GM21515 (cell line): ENCODE measurements at regions not wholly inside any gene's neighbourhood (a gene's known extent, or its start where the extent isn't known, plus 50 kb on each side); places are given as distances from the start of the nearest gene placed in this dataset.

Source experiments
- ATAC-seq: cut with Tn5 transposase; IDR thresholded peaks from one replicate; pipeline ENCODE4 v1.9.1; 2021; ENCODE audit not compliant: unreplicated experiment

- no peak for ATAC-seq
Measured at GRCh38 chr22:22079404-22080148, 97.0 kb upstream of the TOP3B start.

GRCh38 chr22:22078329-22078728, 95.7 kb upstream of the TOP3B start:
- ATAC-seq, result no peak

DNA sequence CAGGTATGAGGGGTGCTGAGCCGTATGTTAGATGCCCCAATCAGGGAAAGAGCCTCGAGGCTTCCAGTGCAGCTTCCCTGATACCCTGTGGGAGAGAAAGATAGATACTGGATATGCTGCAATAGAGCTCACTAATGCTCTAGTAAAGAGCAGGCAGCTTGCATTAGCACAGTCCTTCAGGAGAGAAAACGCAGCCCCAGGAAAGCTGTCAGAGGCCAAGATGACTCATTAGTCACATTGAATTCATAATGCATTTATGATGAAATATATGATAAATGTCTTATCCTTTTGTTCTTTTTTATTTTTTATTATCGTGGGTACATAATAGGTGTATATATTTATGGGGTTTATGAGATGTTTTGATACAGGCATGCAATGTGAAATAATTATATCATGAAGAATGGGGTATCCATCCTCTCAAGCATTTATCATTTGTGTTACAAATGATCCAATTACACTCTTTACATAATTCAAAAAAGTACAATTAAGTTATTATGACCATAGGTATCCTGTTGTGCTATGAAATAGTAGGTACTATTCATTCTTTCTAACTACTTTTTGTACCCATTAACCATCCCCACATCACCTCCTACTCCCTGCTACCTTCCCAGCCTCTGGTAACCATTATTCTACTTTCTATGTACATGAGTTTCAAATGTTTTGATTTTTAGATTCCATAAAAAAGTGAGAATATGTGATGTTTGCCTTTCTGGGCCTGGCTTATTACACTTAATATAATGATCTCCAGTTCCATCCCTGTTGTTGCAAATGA, 94.5 kb upstream of the TOP3B start:
- no peak for ATAC-seq

- ATAC-seq, result no peak
Measured at GRCh38 chr22:22076361-22076760, 93.8 kb upstream of the TOP3B start.

- ATAC-seq, result no peak
Measured at GRCh38 chr22:22075382-22076163, 93.0 kb upstream of the TOP3B start.

GRCh38 chr22:22074634-22075381, 92.2 kb upstream of the TOP3B start:
- ATAC-seq, result no peak

- no peak for ATAC-seq
Measured at GRCh38 chr22:22073769-22074561, 91.4 kb upstream of the TOP3B start.

- no peak for ATAC-seq
Measured at GRCh38 chr22:22072169-22072836, 89.7 kb upstream of the TOP3B start.

DNA sequence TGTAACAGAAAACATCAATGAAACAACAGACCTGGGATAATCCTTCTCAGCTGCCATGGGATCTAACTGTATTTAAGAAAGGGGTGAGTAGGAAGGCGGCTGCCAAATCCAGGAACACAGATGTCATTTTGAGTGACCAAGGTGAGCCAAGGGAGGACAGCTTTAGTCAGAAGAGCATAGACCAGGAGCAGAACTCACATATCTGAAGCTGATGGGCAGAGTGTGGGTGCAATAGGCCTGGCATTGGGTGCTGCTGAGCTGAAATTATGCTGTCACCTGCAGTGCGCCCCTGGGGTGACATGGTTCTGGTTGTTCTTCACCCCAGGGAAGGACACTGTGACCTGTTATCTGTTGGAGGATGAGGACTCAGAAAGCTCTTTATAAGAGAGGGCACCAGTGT, 88.9 kb upstream of the TOP3B start:
- no peak for ATAC-seq

DNA sequence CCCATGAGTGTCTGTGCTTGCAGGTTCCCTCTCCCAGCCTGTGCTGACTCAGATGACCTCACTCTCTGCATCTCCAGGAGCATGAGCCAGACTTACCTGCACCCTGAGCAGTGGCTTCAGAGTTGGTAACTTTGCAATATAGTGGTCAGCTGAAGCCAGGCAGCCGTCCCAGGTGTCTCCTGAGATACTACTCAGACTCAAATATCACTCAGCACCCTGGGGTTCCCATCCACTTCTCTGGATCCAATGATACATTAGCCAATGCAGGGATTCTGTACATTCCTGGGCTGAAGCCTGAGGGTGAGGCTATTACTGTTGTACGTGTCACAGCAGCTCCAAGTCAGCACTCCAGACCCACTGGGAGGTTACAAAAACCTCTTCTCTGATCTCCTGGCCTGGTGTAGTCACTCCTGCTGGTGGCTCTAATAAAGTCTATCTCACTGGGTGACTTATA, 87.8 kb upstream of the TOP3B start:
- no peak for ATAC-seq

DNA sequence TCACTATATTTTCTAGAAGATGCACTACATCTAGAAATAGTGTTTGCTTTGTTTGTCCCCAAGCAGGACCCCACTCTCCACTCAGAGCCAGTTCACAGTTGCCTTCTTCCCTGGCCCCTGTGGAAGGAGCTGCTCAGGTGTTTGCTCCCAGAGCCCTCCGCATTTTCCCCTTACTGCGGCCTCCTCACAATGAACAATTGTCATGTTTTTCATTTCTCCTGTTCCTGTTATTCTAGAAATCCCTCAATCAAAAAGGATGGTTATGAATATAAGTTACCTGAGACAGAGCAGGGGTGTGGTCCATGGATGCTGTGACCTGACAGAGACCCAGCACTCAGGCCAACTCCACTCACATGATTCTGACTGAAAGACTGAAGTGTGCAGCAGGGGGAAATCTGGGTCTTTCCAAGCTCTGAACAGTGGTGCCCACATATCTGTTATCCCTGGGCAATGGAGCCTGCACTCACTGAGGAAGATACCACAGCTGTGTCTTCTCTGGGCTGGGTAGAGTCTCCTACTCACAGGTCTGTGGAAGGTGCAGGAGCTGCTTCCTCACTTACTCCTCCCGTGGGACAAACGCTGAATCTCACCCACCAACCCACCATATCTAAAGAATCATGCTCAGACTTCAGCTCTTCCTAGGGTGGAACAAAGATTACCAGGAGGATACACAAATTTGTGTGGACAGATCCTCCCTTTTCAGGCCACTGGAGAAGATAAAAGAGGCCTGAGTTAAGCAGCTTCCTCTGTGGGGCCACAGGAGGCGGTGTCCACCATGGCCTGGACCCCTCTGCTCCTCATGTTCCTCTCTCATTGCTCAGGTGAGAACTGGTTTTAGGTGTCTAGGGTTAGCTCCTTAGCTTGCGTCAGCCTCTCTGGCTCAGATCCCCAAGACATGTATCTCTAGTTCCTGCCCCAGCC, 87.1 kb upstream of the TOP3B start:
- no peak for ATAC-seq

DNA sequence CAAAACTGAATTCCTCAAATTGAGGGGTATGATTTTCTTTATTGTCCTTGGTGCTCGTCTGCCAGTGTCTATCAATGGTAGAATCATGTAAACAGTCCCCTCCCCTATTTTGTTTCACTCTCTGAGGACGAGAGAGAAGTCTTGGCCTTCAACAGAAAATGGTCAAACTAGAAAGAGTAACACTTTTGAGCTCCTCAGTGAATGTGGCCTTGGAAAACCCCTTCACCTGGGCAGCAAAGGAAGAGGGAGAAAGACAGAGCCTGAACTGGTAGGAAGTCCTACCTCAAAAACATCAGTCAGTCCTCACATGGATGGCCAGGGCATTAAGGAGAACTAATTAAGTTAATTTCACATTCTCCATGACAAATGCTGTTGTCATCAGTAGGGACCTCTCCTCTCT, 86.1 kb upstream of the TOP3B start:
- no peak for ATAC-seq

DNA sequence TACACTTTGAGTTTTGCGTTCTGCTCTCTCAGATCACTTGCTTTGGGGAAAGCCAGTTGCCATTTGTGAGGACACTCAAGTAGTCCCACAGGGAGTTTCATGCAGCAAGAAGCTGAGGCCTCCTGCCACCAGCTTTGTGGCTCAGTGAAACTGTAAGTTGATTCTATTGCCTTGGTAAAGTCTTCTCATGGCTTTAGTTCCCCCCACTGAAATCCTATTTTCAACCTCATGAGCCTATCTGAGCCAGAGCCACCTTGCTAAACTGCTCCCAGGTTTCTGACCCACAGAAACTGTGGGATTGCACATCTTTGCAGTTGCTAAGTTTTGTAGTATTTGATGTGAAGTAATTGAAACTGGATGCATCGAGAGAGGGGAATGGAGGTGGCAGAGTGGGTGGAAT, 85.4 kb upstream of the TOP3B start:
- ATAC-seq, result no peak

- no peak for ATAC-seq
Measured at GRCh38 chr22:22067192-22067591, 84.6 kb upstream of the TOP3B start.

GRCh38 chr22:22064580-22064979, 82.0 kb upstream of the TOP3B start:
- no peak for ATAC-seq

GRCh38 chr22:22062306-22062793, 79.8 kb upstream of the TOP3B start:
- no peak for ATAC-seq

GRCh38 chr22:22061085-22062077, 78.8 kb upstream of the TOP3B start:
- ATAC-seq, result no peak
